ENCODE measurements at regions not wholly inside any gene's neighbourhood (a gene's known extent, or its start where the extent isn't known, plus 50 kb on each side); places are given as distances from the start of the nearest gene placed in this dataset.

GRCh38 chr1:87644033-87644578 lies 315.4 kb downstream of the LMO4 start:
- no peak for TF ChIP-seq CTCF (IDR thresholded peaks at IDR 0.05; ENCODE audit: insufficient read depth, low read depth, low read length)
- POLR2A ChIA-PET = no interaction called here

GRCh38 chr1:87644579-87645190 lies 316.0 kb downstream of the LMO4 start:
- peak; percentile 51 for DNase-seq (ENCODE audit: low read depth)
- TF ChIP-seq CTCF (IDR thresholded peaks at IDR 0.05; ENCODE audit: insufficient read depth, low read depth, low read length) = no peak
- Histone ChIP-seq H3K4me3 (ENCODE audit: low read depth, low read length) (no peak overlapping the region), H3K36me3 (ENCODE audit: control insufficient read depth, insufficient read depth, low read length) (no peaks in the 10 kb centered on the region), H3K27me3 (ENCODE audit: control insufficient read depth, insufficient read depth, low read length) (no peaks in the 10 kb centered on the region)
- ChIA-PET POLR2A (no interaction called here), CTCF (interaction anchor here (1.0 to 1.4 kb wide), 2 partner anchors 68 to 309 kb away, joined by 3 read pairs; no protein-coding TSS in a partner anchor)

More at GRCh38 chr1:87644033-87644578, 315.4 kb downstream of the LMO4 start:
- no peak for DNase-seq (ENCODE audit: low read depth)
- Histone ChIP-seq H3K36me3 (ENCODE audit: control insufficient read depth, insufficient read depth, low read length) (no peaks in the 10 kb centered on the region), H3K27me3 (ENCODE audit: control insufficient read depth, insufficient read depth, low read length) (no peaks in the 10 kb centered on the region), H3K4me3 (ENCODE audit: low read depth, low read length) (no peak overlapping the region)
- CTCF ChIA-PET = interaction anchor here (1.0 to 1.4 kb wide), 2 partner anchors 67 to 310 kb away, joined by 3 read pairs; no protein-coding TSS in a partner anchor

GRCh38 chr1:87647430-87648177 lies 318.9 kb downstream of the LMO4 start:
- no peaks in the 10 kb centered on the region for H3K27me3 ChIP-seq (ENCODE audit: control insufficient read depth, insufficient read depth, low read length)
- no peak for DNase-seq (ENCODE audit: low read depth)
- H3K4me3 ChIP-seq (ENCODE audit: low read depth, low read length) = no peak overlapping the region
- CTCF ChIA-PET = no interaction called here
- POLR2A ChIA-PET = no interaction called here
- no peaks in the 10 kb centered on the region for H3K36me3 ChIP-seq (ENCODE audit: control insufficient read depth, insufficient read depth, low read length)
- no peak for TF ChIP-seq CTCF (IDR thresholded peaks at IDR 0.05; ENCODE audit: insufficient read depth, low read depth, low read length)

GRCh38 chr1:87648323-87649119 lies 319.8 kb downstream of the LMO4 start:
- no peaks in the 10 kb centered on the region for H3K27me3 ChIP-seq (ENCODE audit: control insufficient read depth, insufficient read depth, low read length)
- no peak for TF ChIP-seq CTCF (IDR thresholded peaks at IDR 0.05; ENCODE audit: insufficient read depth, low read depth, low read length)
- H3K4me3 ChIP-seq (ENCODE audit: low read depth, low read length) = no peak overlapping the region
- no peak for DNase-seq (ENCODE audit: low read depth)
- POLR2A ChIA-PET = no interaction called here
- H3K36me3 ChIP-seq (ENCODE audit: control insufficient read depth, insufficient read depth, low read length) = no peaks in the 10 kb centered on the region
- CTCF ChIA-PET = no interaction called here

- Histone ChIP-seq H3K27me3 (ENCODE audit: control insufficient read depth, insufficient read depth, low read length) (no peaks in the 10 kb centered on the region), H3K36me3 (ENCODE audit: control insufficient read depth, insufficient read depth, low read length) (no peaks in the 10 kb centered on the region), H3K4me3 (ENCODE audit: low read depth, low read length) (no peak overlapping the region)
- no peak for DNase-seq (ENCODE audit: low read depth)
- no peak for TF ChIP-seq CTCF (IDR thresholded peaks at IDR 0.05; ENCODE audit: insufficient read depth, low read depth, low read length)
- POLR2A ChIA-PET = no interaction called here
- CTCF ChIA-PET = interaction anchor here (1.9 kb wide), 1 partner anchor 8 kb away, joined by 9 read pairs; no protein-coding TSS in a partner anchor
Measured at GRCh38 chr1:87650306-87650705, 321.6 kb downstream of the LMO4 start.
